HG02885 (cell line): ENCODE measurements at regions not wholly inside any gene's neighbourhood (a gene's known extent, or its start where the extent isn't known, plus 50 kb on each side); places are given as distances from the start of the nearest gene placed in this dataset.
"Not testable (repeated sequence)": the region's sequence is repeated elsewhere in the genome, so short reads cannot be mapped to it uniquely, and the experiment has no call there.

Experiments used
- ATAC-seq: cut with Tn5 transposase; IDR thresholded peaks from one replicate; pipeline ENCODE4 v1.9.1; 2021; ENCODE audit warnings: mild to moderate bottlenecking; ENCODE audit not compliant: unreplicated experiment, poor library complexity

GRCh38 chr13:55984026-55984425 is 1156.7 kb upstream of the PRR20A start:
- ATAC-seq, result not testable (repeated sequence)

- ATAC-seq, result no peak
These were observed 1150.1 kb upstream of the PRR20A start for GRCh38 chr13:55990631-55991030.

GRCh38 chr13:55991666-55992065 is 1149.1 kb upstream of the PRR20A start:
- ATAC-seq, result no peak

- ATAC-seq, result no peak
These were observed 1148.6 kb upstream of the PRR20A start for GRCh38 chr13:55992145-55992544.

GRCh38 chr13:55999709-56000108 is 1141.0 kb upstream of the PRR20A start:
- no peak for ATAC-seq

- ATAC-seq, result no peak
These were observed 1131.3 kb upstream of the PRR20A start for GRCh38 chr13:56009418-56009817.

- ATAC-seq, result no peak
These were observed 1128.1 kb upstream of the PRR20A start for GRCh38 chr13:56012644-56013043.

- ATAC-seq, result no peak
These were observed 1124.8 kb upstream of the PRR20A start for GRCh38 chr13:56015919-56016318.

GRCh38 chr13:56019606-56020005 is 1121.1 kb upstream of the PRR20A start:
- no peak for ATAC-seq

GRCh38 chr13:56020425-56020824 is 1120.3 kb upstream of the PRR20A start:
- no peak for ATAC-seq

GRCh38 chr13:56039992-56040391 is 1100.7 kb upstream of the PRR20A start:
- no peak for ATAC-seq

GRCh38 chr13:56066321-56066720 is 1074.4 kb upstream of the PRR20A start:
- no peak for ATAC-seq

- no peak for ATAC-seq
These were observed 1038.1 kb upstream of the PRR20A start for GRCh38 chr13:56102641-56103040.

GRCh38 chr13:56110751-56111150 is 1030.0 kb upstream of the PRR20A start:
- no peak for ATAC-seq

GRCh38 chr13:56134524-56134923 is 1006.2 kb upstream of the PRR20A start:
- no peak for ATAC-seq

- ATAC-seq, result no peak
These were observed 973.9 kb upstream of the PRR20A start for GRCh38 chr13:56166864-56167263.

- ATAC-seq, result no peak
These were observed 972.1 kb upstream of the PRR20A start for GRCh38 chr13:56168581-56168980.

GRCh38 chr13:56173346-56173745 is 967.4 kb upstream of the PRR20A start:
- ATAC-seq, result no peak

- no peak for ATAC-seq
These were observed 958.1 kb upstream of the PRR20A start for GRCh38 chr13:56182598-56182997.

GRCh38 chr13:56187331-56187730 is 953.4 kb upstream of the PRR20A start:
- ATAC-seq, result no peak

- ATAC-seq, result not testable (repeated sequence)
These were observed 952.1 kb upstream of the PRR20A start for GRCh38 chr13:56188582-56188981.

- ATAC-seq, result no peak
These were observed 951.3 kb upstream of the PRR20A start for GRCh38 chr13:56189439-56189838.

GRCh38 chr13:56189978-56190377 is 950.7 kb upstream of the PRR20A start:
- ATAC-seq, result no peak
